ENCODE measurements at regions not wholly inside any gene's neighbourhood (a gene's known extent, or its start where the extent isn't known, plus 50 kb on each side); places are given as distances from the start of the nearest gene placed in this dataset.

GRCh38 chr1:30416221-30416820 lies 307.1 kb downstream of the MATN1 start:
- no peak for TF ChIP-seq ZNF274 (IDR thresholded peaks at IDR 0.05; ENCODE audit: low read depth, low read length)
- TF ChIP-seq SUZ12 (IDR thresholded peaks at IDR 0.05; ENCODE audit: extremely low read depth, insufficient read depth, insufficient read length), result no peak
- no peak for TF ChIP-seq YY1 (IDR thresholded peaks at IDR 0.05; ENCODE audit: insufficient read depth, insufficient read length)
- DNase-seq (ENCODE audit: low read depth, low spot score), result no peak
- Histone ChIP-seq H3K4me1 (ENCODE audit: insufficient read depth, insufficient read length) (peaks cover 21% of the 10 kb centered on the region), H3K9ac (ENCODE audit: insufficient read length, low read depth) (no peak overlapping the region), H3K9me3 (ENCODE audit: insufficient read depth, low read length) (no peaks in the 10 kb centered on the region), H3K4me3 (ENCODE audit: insufficient read length, low read depth) (no peak overlapping the region), H3K27me3 (ENCODE audit: insufficient read depth, insufficient read length) (peaks cover 2% of the 10 kb centered on the region), H3K36me3 (ENCODE audit: insufficient read depth, insufficient read length, low read length) (no peaks in the 10 kb centered on the region)

- H3K36me3 ChIP-seq (ENCODE audit: insufficient read depth, insufficient read length, low read length), result no peaks in the 10 kb centered on the region
- no peaks in the 10 kb centered on the region for H3K27me3 ChIP-seq (ENCODE audit: insufficient read depth, insufficient read length)
- DNase-seq (ENCODE audit: low read depth, low spot score), result no peak
- H3K4me3 ChIP-seq (ENCODE audit: insufficient read length, low read depth), result no peak overlapping the region
- H3K4me1 ChIP-seq (ENCODE audit: insufficient read depth, insufficient read length), result peaks cover 24% of the 10 kb centered on the region
- no peak for TF ChIP-seq YY1 (IDR thresholded peaks at IDR 0.05; ENCODE audit: insufficient read depth, insufficient read length)
- no peak for TF ChIP-seq ZNF274 (IDR thresholded peaks at IDR 0.05; ENCODE audit: low read depth, low read length)
- TF ChIP-seq SUZ12 (IDR thresholded peaks at IDR 0.05; ENCODE audit: extremely low read depth, insufficient read depth, insufficient read length), result no peak
- H3K9ac ChIP-seq (ENCODE audit: insufficient read length, low read depth), result no peak overlapping the region
- H3K9me3 ChIP-seq (ENCODE audit: insufficient read depth, low read length), result no peaks in the 10 kb centered on the region
Measured at GRCh38 chr1:30415171-30415940, 308.0 kb downstream of the MATN1 start.

GRCh38 chr1:30414851-30415165 lies 308.6 kb downstream of the MATN1 start:
- Histone ChIP-seq H3K4me3 (ENCODE audit: insufficient read length, low read depth) (no peak overlapping the region), H3K9ac (ENCODE audit: insufficient read length, low read depth) (no peak overlapping the region), H3K9me3 (ENCODE audit: insufficient read depth, low read length) (no peaks in the 10 kb centered on the region), H3K27me3 (ENCODE audit: insufficient read depth, insufficient read length) (no peaks in the 10 kb centered on the region), H3K36me3 (ENCODE audit: insufficient read depth, insufficient read length, low read length) (no peaks in the 10 kb centered on the region), H3K4me1 (ENCODE audit: insufficient read depth, insufficient read length) (peaks cover 25% of the 10 kb centered on the region)
- no peak for DNase-seq (ENCODE audit: low read depth, low spot score)
- TF ChIP-seq SUZ12 (IDR thresholded peaks at IDR 0.05; ENCODE audit: extremely low read depth, insufficient read depth, insufficient read length), result no peak
- TF ChIP-seq ZNF274 (IDR thresholded peaks at IDR 0.05; ENCODE audit: low read depth, low read length), result no peak
- no peak for TF ChIP-seq YY1 (IDR thresholded peaks at IDR 0.05; ENCODE audit: insufficient read depth, insufficient read length)

GRCh38 chr1:30414086-30414850 lies 309.1 kb downstream of the MATN1 start:
- H3K4me3 ChIP-seq (ENCODE audit: insufficient read length, low read depth), result no peak overlapping the region
- H3K36me3 ChIP-seq (ENCODE audit: insufficient read depth, insufficient read length, low read length), result no peaks in the 10 kb centered on the region
- no peak overlapping the region for H3K9ac ChIP-seq (ENCODE audit: insufficient read length, low read depth)
- peaks cover 27% of the 10 kb centered on the region for H3K4me1 ChIP-seq (ENCODE audit: insufficient read depth, insufficient read length)
- no peaks in the 10 kb centered on the region for H3K9me3 ChIP-seq (ENCODE audit: insufficient read depth, low read length)
- TF ChIP-seq YY1 (IDR thresholded peaks at IDR 0.05; ENCODE audit: insufficient read depth, insufficient read length) (no peak), SUZ12 (IDR thresholded peaks at IDR 0.05; ENCODE audit: extremely low read depth, insufficient read depth, insufficient read length) (no peak), ZNF274 (IDR thresholded peaks at IDR 0.05; ENCODE audit: low read depth, low read length) (no peak)
- no peak for DNase-seq (ENCODE audit: low read depth, low spot score)
- H3K27me3 ChIP-seq (ENCODE audit: insufficient read depth, insufficient read length), result no peaks in the 10 kb centered on the region

- no peak for DNase-seq (ENCODE audit: low read depth, low spot score)
- H3K9ac ChIP-seq (ENCODE audit: insufficient read length, low read depth), result no peak overlapping the region
- H3K4me3 ChIP-seq (ENCODE audit: insufficient read length, low read depth), result no peak overlapping the region
- TF ChIP-seq SUZ12 (IDR thresholded peaks at IDR 0.05; ENCODE audit: extremely low read depth, insufficient read depth, insufficient read length), result no peak
- H3K4me1 ChIP-seq (ENCODE audit: insufficient read depth, insufficient read length), result peaks cover 31% of the 10 kb centered on the region
- H3K36me3 ChIP-seq (ENCODE audit: insufficient read depth, insufficient read length, low read length), result no peaks in the 10 kb centered on the region
- H3K27me3 ChIP-seq (ENCODE audit: insufficient read depth, insufficient read length), result no peaks in the 10 kb centered on the region
- H3K9me3 ChIP-seq (ENCODE audit: insufficient read depth, low read length), result no peaks in the 10 kb centered on the region
Measured at GRCh38 chr1:30413606-30414005, 309.8 kb downstream of the MATN1 start.

GRCh38 chr1:30413111-30413440 lies 310.3 kb downstream of the MATN1 start:
- TF ChIP-seq YY1 (IDR thresholded peaks at IDR 0.05; ENCODE audit: insufficient read depth, insufficient read length) (no peak), ZNF274 (IDR thresholded peaks at IDR 0.05; ENCODE audit: low read depth, low read length) (no peak)
- Histone ChIP-seq H3K36me3 (ENCODE audit: insufficient read depth, insufficient read length, low read length) (no peaks in the 10 kb centered on the region), H3K4me1 (ENCODE audit: insufficient read depth, insufficient read length) (peaks cover 31% of the 10 kb centered on the region), H3K4me3 (ENCODE audit: insufficient read length, low read depth) (no peak overlapping the region), H3K9me3 (ENCODE audit: insufficient read depth, low read length) (no peaks in the 10 kb centered on the region), H3K27me3 (ENCODE audit: insufficient read depth, insufficient read length) (no peaks in the 10 kb centered on the region), H3K9ac (ENCODE audit: insufficient read length, low read depth) (no peak overlapping the region)
- DNase-seq (ENCODE audit: low read depth, low spot score), result no peak

Measured in NT2/D1 (cell line).